ENCODE measurements at regions not wholly inside any gene's neighbourhood (a gene's known extent, or its start where the extent isn't known, plus 50 kb on each side); places are given as distances from the start of the nearest gene placed in this dataset.
"Not testable (repeated sequence)": the region's sequence is repeated elsewhere in the genome, so short reads cannot be mapped to it uniquely, and the experiment has no call there.

DNA sequence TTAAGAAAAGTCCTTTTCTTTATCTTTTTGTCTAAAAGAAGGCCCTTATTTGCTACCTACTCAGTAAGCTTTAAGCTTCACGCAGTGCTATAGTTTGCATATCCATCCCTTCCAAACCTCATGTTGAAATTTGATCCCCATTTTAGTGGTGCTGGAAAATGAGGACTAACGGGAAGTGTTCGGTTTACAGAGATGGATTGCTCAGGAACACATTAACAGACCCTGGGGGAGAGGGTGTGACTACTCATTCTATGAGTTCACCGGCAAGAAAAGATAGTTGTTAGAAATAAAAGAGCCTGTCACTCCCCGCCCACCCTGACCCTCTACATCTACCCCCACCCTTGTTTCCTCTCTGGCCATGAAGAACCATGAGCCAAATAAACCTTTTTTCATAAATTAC, 546.2 kb downstream of the MEI4 start:
- DNase-seq = peak; percentile 10
- Histone ChIP-seq H3K36me3 (ENCODE audit: control insufficient read depth, insufficient read depth, low read length) (no peaks in the 10 kb centered on the region), H3K4me1 (ENCODE audit: control insufficient read depth, insufficient read depth, low read length) (no peaks in the 10 kb centered on the region), H3K4me3 (ENCODE audit: low read length) (no peak overlapping the region), H3K27ac (ENCODE audit: low read length) (no peak overlapping the region), H3K9me3 (replicated peaks; ENCODE audit: control insufficient read depth, low read depth, low read length) (no peaks in the 10 kb centered on the region), H3K27me3 (ENCODE audit: control insufficient read depth, insufficient read depth, low read length) (no peaks in the 10 kb centered on the region)
- WGBS (ENCODE audit: insufficient coverage) = no CpG with 5 or more reads among the region's 5 CpGs

- no CpG with 5 or more reads among the region's 3 CpGs for WGBS (ENCODE audit: insufficient coverage)
These were observed 569.4 kb downstream of the MEI4 start for GRCh38 chr6:78222226-78222625.

GRCh38 chr6:78231002-78231401, 578.2 kb downstream of the MEI4 start:
- H3K4me1 ChIP-seq (ENCODE audit: control insufficient read depth, insufficient read depth, low read length) = no peaks in the 10 kb centered on the region
- 83% methylated on average over 1 of the region's 3 CpGs for WGBS (ENCODE audit: insufficient coverage)

More at GRCh38 chr6:78222226-78222625, 569.4 kb downstream of the MEI4 start:
- Histone ChIP-seq H3K36me3 (ENCODE audit: control insufficient read depth, insufficient read depth, low read length) (no peaks in the 10 kb centered on the region), H3K27me3 (ENCODE audit: control insufficient read depth, insufficient read depth, low read length) (no peaks in the 10 kb centered on the region), H3K4me3 (ENCODE audit: low read length) (no peak overlapping the region), H3K9me3 (replicated peaks; ENCODE audit: control insufficient read depth, low read depth, low read length) (no peaks in the 10 kb centered on the region), H3K27ac (ENCODE audit: low read length) (no peak overlapping the region), H3K4me1 (ENCODE audit: control insufficient read depth, insufficient read depth, low read length) (no peaks in the 10 kb centered on the region)
- DNase-seq = no peak

GRCh38 chr6:78243519-78243918, 590.7 kb downstream of the MEI4 start:
- H3K27me3 ChIP-seq (ENCODE audit: control insufficient read depth, insufficient read depth, low read length) = no peaks in the 10 kb centered on the region
- no peak overlapping the region for H3K4me3 ChIP-seq (ENCODE audit: low read length)
- H3K9me3 ChIP-seq (replicated peaks; ENCODE audit: control insufficient read depth, low read depth, low read length) = peaks cover 7% of the 10 kb centered on the region
- no peak overlapping the region for H3K27ac ChIP-seq (ENCODE audit: low read length)
- H3K4me1 ChIP-seq (ENCODE audit: control insufficient read depth, insufficient read depth, low read length) = no peaks in the 10 kb centered on the region
- DNase-seq = no peak
- H3K36me3 ChIP-seq (ENCODE audit: control insufficient read depth, insufficient read depth, low read length) = no peaks in the 10 kb centered on the region
- WGBS (ENCODE audit: insufficient coverage) = no CpG with 5 or more reads among the region's 2 CpGs

More at GRCh38 chr6:78231002-78231401, 578.2 kb downstream of the MEI4 start:
- Histone ChIP-seq H3K9me3 (replicated peaks; ENCODE audit: control insufficient read depth, low read depth, low read length) (peaks cover 10% of the 10 kb centered on the region), H3K27ac (ENCODE audit: low read length) (no peak overlapping the region), H3K4me3 (ENCODE audit: low read length) (no peak overlapping the region), H3K36me3 (ENCODE audit: control insufficient read depth, insufficient read depth, low read length) (no peaks in the 10 kb centered on the region), H3K27me3 (ENCODE audit: control insufficient read depth, insufficient read depth, low read length) (no peaks in the 10 kb centered on the region)
- DNase-seq = no peak

DNA sequence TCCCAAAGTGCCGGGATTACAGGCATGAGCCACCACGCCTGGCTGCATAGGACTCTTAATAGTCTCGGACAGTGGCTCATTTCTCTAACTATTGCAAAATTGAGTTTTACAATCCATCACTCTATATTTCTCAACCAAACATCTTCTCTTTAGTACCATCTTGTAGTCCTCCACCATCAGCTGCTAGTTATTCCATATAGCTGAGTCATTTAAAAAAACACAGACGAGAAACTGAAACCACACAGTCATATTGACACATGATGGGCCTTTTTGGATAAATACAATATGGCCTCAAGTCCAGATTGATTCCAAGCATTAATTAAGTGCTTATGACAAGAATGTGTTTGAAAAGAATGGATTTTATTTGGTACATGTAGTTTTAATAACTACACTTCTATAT, 599.1 kb downstream of the MEI4 start:
- DNase-seq = no peak
- Histone ChIP-seq H3K27ac (ENCODE audit: low read length) (no peak overlapping the region), H3K4me3 (ENCODE audit: low read length) (no peak overlapping the region), H3K4me1 (ENCODE audit: control insufficient read depth, insufficient read depth, low read length) (no peaks in the 10 kb centered on the region), H3K27me3 (ENCODE audit: control insufficient read depth, insufficient read depth, low read length) (no peaks in the 10 kb centered on the region), H3K36me3 (ENCODE audit: control insufficient read depth, insufficient read depth, low read length) (no peaks in the 10 kb centered on the region), H3K9me3 (replicated peaks; ENCODE audit: control insufficient read depth, low read depth, low read length) (no peaks in the 10 kb centered on the region)
- 93% methylated on average over 3 of the region's 4 CpGs for WGBS (ENCODE audit: insufficient coverage)

DNA sequence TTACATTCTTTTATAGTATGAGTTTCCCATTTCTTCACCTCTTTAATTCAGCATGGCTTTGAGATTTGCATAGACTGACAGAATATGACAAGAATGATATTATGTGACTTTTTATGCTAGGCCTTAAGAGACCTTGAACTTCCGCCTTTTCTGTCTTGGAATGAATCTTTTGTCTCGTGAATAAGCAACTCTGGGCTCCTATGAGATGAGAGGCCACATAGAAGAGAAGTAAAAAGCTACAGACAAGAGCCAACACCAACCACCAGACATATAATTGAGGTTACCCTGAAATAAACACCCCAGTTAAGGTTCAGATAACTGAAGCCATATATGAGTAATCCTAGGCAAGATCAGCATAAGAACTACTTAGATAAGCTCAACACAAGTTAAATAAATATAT, 600.8 kb downstream of the MEI4 start:
- no peak for DNase-seq
- Histone ChIP-seq H3K4me1 (ENCODE audit: control insufficient read depth, insufficient read depth, low read length) (no peaks in the 10 kb centered on the region), H3K27ac (ENCODE audit: low read length) (no peak overlapping the region), H3K36me3 (ENCODE audit: control insufficient read depth, insufficient read depth, low read length) (no peaks in the 10 kb centered on the region), H3K4me3 (ENCODE audit: low read length) (no peak overlapping the region), H3K27me3 (ENCODE audit: control insufficient read depth, insufficient read depth, low read length) (no peaks in the 10 kb centered on the region), H3K9me3 (replicated peaks; ENCODE audit: control insufficient read depth, low read depth, low read length) (no peaks in the 10 kb centered on the region)
- WGBS (ENCODE audit: insufficient coverage) = no CpG with 5 or more reads among the region's 2 CpGs

DNA sequence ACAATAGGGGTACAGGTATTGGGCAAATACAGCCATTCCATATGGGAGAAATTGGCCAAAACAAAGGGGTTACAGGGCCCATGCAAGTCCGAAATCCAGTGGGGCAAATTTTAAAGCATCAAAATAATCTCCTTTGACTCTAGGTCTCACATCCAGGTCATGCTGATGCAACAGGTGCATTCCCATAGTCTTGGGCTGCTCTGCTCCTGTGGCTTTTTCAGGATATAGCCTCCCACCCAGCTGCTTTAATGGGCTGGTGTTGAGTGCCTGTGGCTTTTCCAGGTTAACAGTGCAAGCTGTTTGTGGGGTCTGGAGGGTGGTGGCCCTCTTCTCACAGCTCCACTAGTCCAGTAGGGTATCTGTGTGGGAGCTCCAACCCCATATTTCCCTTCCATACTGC, 607.1 kb downstream of the MEI4 start:
- no peaks in the 10 kb centered on the region for H3K4me1 ChIP-seq (ENCODE audit: control insufficient read depth, insufficient read depth, low read length)
- H3K36me3 ChIP-seq (ENCODE audit: control insufficient read depth, insufficient read depth, low read length) = no peaks in the 10 kb centered on the region
- H3K27me3 ChIP-seq (ENCODE audit: control insufficient read depth, insufficient read depth, low read length) = no peaks in the 10 kb centered on the region
- H3K27ac ChIP-seq (ENCODE audit: low read length) = no peak overlapping the region
- no CpG with 5 or more reads among the region's 1 CpG for WGBS (ENCODE audit: insufficient coverage)
- peaks cover 4% of the 10 kb centered on the region for H3K9me3 ChIP-seq (replicated peaks; ENCODE audit: control insufficient read depth, low read depth, low read length)
- no peak for DNase-seq
- H3K4me3 ChIP-seq (ENCODE audit: low read length) = no peak overlapping the region

DNA sequence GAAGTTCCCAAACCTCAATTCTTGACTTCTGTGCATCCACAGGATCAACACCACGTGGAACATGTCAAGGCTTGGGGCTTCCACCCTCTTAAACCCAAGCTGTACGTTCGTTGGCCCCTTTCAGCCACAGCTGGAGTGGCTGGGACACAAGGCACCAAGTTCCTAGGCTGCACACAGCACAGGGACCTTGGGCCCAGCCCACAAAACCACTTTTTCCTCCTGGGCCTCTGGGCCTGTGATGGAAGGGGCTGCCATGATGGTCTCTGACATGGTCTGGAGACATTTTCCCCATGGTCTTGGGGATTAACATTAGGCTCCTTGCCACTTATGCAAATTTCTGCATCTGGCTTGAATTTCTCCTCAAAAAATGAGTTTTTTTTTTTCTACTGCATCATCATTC, 606.9 kb upstream of the IRAK1BP1 start:
- not testable (repeated sequence) for DNase-seq; H3K36me3 ChIP-seq (ENCODE audit: control insufficient read depth, insufficient read depth, low read length); H3K27me3 ChIP-seq (ENCODE audit: control insufficient read depth, insufficient read depth, low read length); H3K9me3 ChIP-seq (replicated peaks; ENCODE audit: control insufficient read depth, low read depth, low read length); H3K4me1 ChIP-seq (ENCODE audit: control insufficient read depth, insufficient read depth, low read length); H3K4me3 ChIP-seq (ENCODE audit: low read length); H3K27ac ChIP-seq (ENCODE audit: low read length)
- 51% methylated on average over 2 of the region's 3 CpGs for WGBS (ENCODE audit: insufficient coverage)

DNA sequence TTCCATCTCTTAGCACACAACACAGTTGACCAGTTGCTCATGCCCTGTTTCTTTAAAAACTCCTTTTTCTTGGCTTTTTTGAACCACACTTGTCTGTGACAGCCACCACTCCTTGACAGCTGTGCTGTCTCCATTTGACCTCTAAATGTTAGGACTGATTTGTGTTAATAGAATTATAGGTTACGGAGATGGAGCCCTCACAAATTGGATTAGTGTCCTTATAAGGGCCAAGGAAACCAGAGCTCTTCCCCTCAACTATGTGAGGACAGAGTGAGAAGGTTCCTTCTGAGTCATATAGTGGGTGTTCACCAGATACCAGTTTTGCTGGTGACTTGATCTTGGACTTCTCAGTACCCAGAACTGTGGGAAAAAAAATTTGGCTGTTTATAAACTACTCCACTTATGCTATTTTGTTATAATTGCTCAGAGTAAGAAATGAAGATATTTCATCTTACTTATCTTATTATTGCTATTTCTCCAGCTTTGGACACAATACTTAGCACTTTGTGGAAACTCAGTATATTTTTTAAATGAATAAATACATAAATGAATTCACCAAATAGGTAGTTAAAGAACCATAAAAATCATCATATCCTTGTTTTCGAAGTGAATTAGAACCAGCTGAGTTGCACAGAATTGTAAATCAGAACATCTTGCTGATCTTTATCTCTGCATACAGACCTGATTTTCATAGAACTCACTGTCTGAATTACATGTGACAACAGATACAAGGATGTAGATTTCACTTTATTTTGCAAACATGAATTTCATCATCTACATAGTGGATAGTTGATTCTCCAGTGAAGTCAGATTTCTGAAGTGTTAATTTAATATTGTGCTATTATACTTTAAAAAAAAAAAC, 598.5 kb upstream of the IRAK1BP1 start:
- H3K4me3 ChIP-seq (ENCODE audit: low read length) = no peak overlapping the region
- no peak for DNase-seq
- H3K9me3 ChIP-seq (replicated peaks; ENCODE audit: control insufficient read depth, low read depth, low read length) = no peaks in the 10 kb centered on the region
- no peak overlapping the region for H3K27ac ChIP-seq (ENCODE audit: low read length)
- H3K4me1 ChIP-seq (ENCODE audit: control insufficient read depth, insufficient read depth, low read length) = no peaks in the 10 kb centered on the region
- no CpG with 5 or more reads among the region's 2 CpGs for WGBS (ENCODE audit: insufficient coverage)
- H3K36me3 ChIP-seq (ENCODE audit: control insufficient read depth, insufficient read depth, low read length) = no peaks in the 10 kb centered on the region
- H3K27me3 ChIP-seq (ENCODE audit: control insufficient read depth, insufficient read depth, low read length) = no peaks in the 10 kb centered on the region

GRCh38 chr6:78300885-78301284, 566.5 kb upstream of the IRAK1BP1 start:
- Histone ChIP-seq H3K4me1 (ENCODE audit: control insufficient read depth, insufficient read depth, low read length) (no peaks in the 10 kb centered on the region), H3K36me3 (ENCODE audit: control insufficient read depth, insufficient read depth, low read length) (no peaks in the 10 kb centered on the region), H3K27me3 (ENCODE audit: control insufficient read depth, insufficient read depth, low read length) (no peaks in the 10 kb centered on the region), H3K4me3 (ENCODE audit: low read length) (no peak overlapping the region), H3K27ac (ENCODE audit: low read length) (no peak overlapping the region), H3K9me3 (replicated peaks; ENCODE audit: control insufficient read depth, low read depth, low read length) (no peaks in the 10 kb centered on the region)
- no peak for DNase-seq
- no CpG with 5 or more reads among the region's 2 CpGs for WGBS (ENCODE audit: insufficient coverage)
